Femur (tissue), 1 donor: ENCODE measurements at regions not wholly inside any gene's neighbourhood (a gene's known extent, or its start where the extent isn't known, plus 50 kb on each side); places are given as distances from the start of the nearest gene placed in this dataset.
"Not testable (repeated sequence)": the region's sequence is repeated elsewhere in the genome, so short reads cannot be mapped to it uniquely, and the experiment has no call there.

Source experiments
- DNase-seq: peaks from one replicate; pipeline ENCODE4 v3.0.0-alpha.2; 2017

- no peak for DNase-seq
Observed at GRCh38 chr6:68139130-68139529, 496.0 kb upstream of the ADGRB3 start.

- DNase-seq, result no peak
Observed at GRCh38 chr6:68134796-68135195, 500.3 kb upstream of the ADGRB3 start.

- no peak for DNase-seq
Observed at GRCh38 chr6:68128211-68128610, 506.9 kb upstream of the ADGRB3 start.

- DNase-seq, result no peak
Observed at GRCh38 chr6:68127074-68127473, 508.0 kb upstream of the ADGRB3 start.

GRCh38 chr6:68126089-68126749 lies 508.9 kb upstream of the ADGRB3 start:
- DNase-seq, result no peak

GRCh38 chr6:68122975-68123374 lies 512.1 kb upstream of the ADGRB3 start:
- not testable (repeated sequence) for DNase-seq

- DNase-seq, result no peak
Observed at GRCh38 chr6:68122032-68122431, 513.0 kb upstream of the ADGRB3 start.

- DNase-seq, result not testable (repeated sequence)
Observed at GRCh38 chr6:68120954-68121353, 514.1 kb upstream of the ADGRB3 start.

GRCh38 chr6:68114463-68115047 lies 520.5 kb upstream of the ADGRB3 start:
- no peak for DNase-seq

GRCh38 chr6:68108233-68108835 lies 526.7 kb upstream of the ADGRB3 start:
- no peak for DNase-seq

- DNase-seq, result no peak
Observed at GRCh38 chr6:68094070-68094469, 541.0 kb upstream of the ADGRB3 start.

GRCh38 chr6:68087399-68088133 lies 547.5 kb upstream of the ADGRB3 start:
- DNase-seq, result no peak

GRCh38 chr6:68086199-68086598 lies 548.9 kb upstream of the ADGRB3 start:
- no peak for DNase-seq

- DNase-seq, result not testable (repeated sequence)
Observed at GRCh38 chr6:68085599-68085998, 549.5 kb upstream of the ADGRB3 start.

GRCh38 chr6:68082086-68082485 lies 553.0 kb upstream of the ADGRB3 start:
- no peak for DNase-seq

- DNase-seq, result no peak
Observed at GRCh38 chr6:68080074-68080473, 555.0 kb upstream of the ADGRB3 start.

GRCh38 chr6:68077661-68078060 lies 557.4 kb upstream of the ADGRB3 start:
- DNase-seq, result no peak

GRCh38 chr6:68071740-68072139 lies 563.3 kb upstream of the ADGRB3 start:
- no peak for DNase-seq

GRCh38 chr6:68069921-68070710 lies 565.0 kb upstream of the ADGRB3 start:
- no peak for DNase-seq

GRCh38 chr6:68059899-68060298 lies 575.2 kb upstream of the ADGRB3 start:
- no peak for DNase-seq

- DNase-seq, result no peak
Observed at GRCh38 chr6:68059261-68059660, 575.8 kb upstream of the ADGRB3 start.

- not testable (repeated sequence) for DNase-seq
Observed at GRCh38 chr6:68056596-68056995, 578.5 kb upstream of the ADGRB3 start.

- DNase-seq, result no peak
Observed at GRCh38 chr6:68054756-68055155, 580.3 kb upstream of the ADGRB3 start.
